ENCODE measurements at regions not wholly inside any gene's neighbourhood (a gene's known extent, or its start where the extent isn't known, plus 50 kb on each side); places are given as distances from the start of the nearest gene placed in this dataset.

DNA sequence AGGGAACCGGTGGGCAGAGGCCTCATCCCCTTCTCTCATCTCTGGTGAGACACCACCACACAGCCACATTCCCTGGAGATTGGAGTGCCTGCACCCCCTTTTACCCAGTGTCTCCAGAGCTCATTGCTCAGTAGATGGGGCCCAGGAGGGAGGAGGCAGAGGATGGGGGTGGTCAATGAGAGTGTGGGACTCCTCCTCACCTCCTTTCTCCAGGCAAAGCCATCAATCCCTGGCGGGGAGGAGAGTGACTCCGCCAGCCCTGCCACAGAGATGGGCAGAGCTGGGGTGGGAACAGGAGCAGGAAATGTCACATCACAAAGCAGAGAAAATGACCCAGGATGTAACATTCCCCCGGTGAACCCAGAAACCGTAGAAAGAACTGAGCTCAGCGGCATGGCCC is 117.2 kb downstream of the MATN1 start:
- no peak for DNase-seq

DNA sequence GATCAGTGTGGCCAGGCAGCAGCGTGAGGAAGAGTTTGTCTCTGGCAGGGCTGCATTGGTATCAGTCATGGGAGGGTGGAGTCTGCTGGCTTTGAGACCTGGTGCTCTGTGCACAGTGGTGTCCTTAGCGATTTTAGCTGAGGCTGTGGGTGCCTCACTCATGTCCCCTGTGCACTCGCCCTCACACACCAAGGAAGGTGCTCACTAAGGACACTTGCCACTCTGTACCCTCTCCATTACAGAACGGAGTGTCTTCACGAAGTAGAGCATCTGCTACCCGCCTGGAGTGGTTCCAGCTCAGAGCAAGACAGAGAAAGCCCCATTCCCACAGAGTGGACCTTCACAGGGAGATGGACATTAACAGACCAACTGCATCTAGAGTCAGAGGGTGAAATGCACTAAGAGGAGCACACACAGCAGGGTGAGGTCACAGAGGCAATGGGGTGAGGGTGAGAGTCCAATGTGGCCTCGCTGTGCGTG is 117.9 kb downstream of the MATN1 start:
- DNase-seq = no peak

DNA sequence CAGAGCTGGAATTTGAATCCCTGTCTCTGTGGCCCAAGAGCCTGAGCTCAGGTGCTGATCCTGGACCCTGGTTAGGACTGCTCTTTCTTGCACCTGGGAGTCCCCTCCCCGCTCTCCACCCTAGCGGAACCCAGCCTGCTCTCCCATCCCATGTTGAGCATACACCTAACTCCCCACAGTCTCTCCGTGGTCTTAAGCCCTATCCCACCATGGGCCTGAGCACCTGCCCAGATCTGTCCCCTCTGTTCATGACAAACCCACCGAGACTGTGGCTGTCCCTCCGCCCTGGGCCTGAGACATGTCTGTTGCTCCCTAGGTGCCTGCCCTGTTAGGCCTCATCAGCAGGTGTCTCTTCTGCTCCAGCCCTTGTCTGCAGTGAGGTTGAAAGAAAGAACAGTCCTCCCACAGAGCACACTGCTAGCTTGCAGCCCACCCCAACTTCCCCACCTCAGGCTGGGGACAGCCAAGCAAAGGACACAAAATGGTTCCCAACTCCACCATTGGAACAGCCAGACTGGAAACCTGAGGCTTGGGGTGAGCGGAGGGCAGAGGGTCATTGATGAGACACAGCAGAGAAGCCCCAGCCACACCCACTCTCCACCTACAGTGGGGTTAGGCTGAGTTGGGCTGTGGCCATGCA is 118.5 kb downstream of the MATN1 start:
- DNase-seq = no peak

DNA sequence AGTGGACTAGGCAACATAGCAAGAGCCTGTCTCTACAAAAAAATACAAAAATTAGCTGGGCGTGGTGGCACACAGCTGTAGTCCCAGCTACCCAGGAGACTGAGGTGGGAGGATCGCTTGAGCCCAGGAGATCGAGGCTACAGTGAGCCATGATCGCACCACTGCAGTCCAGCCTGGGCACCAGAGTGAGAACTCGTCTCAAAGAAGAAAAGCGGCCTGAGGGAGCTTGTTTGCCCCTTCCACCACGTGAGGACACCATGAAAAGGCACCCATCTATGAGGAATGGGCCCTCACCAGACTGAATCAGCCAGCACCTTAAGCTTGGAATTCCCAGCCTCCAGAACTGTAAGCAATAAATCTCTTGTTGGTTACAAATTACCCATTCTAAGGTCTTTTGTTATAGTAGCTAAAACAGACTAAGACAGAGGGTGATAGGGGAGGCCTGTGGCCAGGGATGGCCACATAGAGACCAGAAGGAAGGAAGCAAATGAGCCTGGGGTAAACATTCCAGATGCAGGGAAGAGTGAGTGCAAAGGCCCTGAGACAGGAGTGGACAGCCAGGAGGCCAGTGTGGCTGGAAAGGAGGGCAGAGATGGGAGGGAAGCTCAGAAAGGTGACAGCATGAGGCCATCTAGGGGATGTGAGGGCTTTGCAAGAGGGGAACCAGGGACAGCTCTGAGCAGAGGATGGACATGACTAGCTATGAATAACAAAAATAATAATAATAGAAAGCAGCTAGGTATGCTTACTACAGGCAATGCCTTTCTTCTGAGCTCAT is 120.1 kb downstream of the MATN1 start:
- DNase-seq = no peak

DNA sequence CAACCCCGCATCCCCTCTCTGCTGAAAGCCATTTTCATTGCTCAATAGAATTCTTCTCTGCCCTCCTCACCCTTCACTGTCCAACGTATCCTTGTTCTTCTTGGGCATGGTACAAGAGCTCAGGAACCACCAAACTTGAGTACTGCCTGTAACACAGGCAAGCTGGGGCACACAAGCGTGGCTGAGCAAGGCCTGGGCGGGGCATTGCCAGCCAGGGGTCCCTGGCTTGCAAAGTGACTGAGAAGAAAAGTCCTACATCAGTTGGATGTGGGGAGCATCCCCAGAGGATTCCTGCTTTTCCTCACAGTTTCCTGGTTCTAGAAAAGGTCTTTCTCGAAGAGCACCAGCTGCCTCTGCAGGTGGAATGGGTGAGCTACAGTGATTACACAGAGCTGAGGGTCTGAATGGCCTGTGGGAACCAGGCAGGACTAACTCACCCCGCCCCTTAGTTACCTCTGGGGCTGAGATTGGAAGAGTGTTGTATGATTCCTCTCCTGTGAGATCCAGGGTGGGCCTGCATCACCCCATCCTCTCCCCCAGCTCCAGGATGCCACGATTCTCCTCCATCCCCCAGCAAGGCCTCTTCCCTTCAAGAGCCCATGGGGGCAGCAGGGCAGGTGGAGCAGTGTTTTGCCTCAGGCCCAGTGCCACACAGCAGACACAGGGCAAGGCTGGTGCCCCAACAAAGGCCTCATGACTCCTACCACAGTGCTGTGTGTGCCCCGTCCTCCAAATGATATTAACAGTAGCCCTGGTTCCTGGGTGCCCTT is 121.9 kb downstream of the MATN1 start:
- no peak for DNase-seq

DNA sequence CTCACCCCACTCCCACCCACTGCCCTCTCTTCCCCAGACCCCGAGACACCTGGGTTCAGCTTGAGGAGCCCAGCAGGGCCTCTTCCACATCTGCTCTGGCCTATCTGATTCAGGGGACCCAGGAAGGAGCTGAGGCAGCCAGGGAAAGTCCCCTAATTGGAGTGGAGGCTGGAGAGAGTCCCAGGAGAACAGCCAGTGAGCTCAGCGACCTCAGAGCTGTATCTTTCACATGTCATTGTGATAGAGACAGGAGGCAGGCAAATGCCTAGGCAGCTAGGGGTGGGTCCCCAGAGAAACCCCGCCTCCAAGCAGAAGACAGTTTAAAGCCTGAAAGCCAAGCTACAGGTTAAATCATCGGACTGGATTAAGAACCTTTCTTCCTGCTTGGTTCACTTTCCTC is 122.7 kb downstream of the MATN1 start:
- no peak for DNase-seq

DNA sequence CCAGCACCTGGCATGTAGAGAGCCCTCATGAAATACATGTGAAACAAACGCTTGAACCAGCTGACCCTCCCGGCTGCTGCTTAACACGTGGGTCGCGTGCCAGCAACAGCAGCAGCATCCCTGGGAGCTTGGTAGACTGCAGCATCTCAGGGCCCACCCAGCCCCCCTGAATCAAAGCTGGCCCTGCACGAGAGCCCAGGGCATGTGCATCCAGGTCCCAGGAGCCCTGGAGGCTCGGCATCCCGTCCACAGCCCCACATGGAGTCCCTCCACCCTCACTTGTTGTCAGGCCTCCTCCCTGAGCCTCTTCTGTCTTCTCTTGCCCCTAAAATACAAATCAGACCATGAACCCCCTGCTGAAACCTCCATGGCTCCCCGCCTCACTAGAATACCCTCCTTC is 123.1 kb downstream of the MATN1 start:
- DNase-seq = no peak

DNA sequence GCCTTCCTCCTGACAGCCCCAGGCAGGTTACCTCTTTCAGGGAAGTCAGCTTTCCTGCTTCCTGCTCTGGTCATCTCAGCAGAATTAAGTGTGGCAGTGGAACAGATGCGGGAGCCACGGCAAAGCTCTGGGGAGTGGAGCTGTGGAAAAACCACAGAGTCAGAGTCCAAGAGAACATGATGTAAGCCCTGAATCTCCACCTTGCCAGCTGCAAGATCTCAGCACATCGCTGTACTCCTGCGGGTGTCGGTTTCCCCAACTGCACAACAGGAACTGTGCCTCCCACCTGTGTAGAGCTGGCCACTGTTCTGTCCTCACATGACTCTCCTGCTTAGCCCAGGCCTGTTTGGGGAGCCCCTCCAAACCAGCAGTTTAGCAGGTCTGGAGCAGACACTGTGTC is 123.7 kb downstream of the MATN1 start:
- no peak for DNase-seq

DNA sequence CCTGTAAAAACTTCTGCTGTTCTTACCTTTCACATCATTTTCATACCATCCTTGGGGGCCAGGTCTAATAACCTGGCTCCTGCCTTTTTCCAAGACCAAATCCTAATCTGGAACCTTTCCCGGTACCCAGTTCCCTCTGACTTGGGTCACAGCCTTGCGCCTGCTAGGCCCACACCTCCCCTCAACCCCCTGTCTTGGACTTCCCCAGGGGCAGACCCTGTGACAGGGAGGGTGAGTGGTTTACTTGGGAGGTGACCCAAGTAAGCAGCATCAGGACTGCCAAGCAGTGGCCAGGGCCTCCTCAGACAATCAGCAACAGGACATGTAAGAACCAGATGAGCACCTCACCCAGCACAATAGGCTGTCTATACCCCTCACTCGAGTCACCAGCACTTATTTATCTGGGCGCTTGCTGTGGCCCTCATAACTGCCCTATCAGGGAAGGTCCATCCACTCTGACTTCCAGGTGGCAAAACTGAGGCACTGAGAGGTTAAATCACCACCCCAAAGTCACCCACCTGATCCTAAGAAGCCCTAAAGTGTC is 124.7 kb downstream of the MATN1 start:
- DNase-seq = no peak

DNA sequence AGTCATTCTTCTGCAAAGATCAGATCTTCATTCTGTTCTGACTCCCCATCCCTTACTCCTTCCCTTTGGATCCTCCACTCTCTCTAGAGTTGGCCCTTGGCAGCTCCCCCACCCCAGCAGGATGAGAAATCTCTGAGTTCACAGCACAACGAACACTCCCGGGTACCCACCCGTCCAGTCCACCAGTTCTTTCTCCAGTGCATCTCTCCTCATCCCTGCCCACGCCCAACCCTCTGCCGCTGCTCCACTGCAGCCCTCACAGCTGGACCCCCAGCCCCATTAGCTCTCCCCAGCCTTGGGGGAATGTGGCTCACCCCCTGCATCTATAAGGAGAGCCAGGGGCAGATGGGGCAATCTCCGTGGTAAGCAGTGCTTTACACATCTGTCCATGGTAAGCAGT is 125.7 kb downstream of the MATN1 start:
- DNase-seq = no peak

DNA sequence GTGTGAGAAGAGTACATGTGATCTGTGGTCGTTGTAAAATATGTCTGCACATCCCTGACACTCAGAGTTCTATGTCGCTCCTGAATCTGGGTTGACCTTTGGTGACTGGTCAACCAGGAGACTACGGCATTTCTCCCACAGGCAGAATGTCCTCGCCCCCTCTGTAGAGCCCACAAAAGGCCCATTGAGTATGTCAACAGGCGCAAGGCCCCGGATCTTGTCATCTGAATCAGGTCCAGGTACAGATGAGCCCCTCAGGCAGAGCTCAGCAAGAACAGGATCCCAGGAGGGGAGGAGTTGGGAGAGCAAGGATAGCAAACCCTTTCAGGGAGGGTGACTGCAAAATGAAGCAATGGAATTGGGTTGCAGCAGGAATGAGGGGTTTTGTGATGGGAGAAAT is 126.5 kb downstream of the MATN1 start:
- DNase-seq = no peak

DNA sequence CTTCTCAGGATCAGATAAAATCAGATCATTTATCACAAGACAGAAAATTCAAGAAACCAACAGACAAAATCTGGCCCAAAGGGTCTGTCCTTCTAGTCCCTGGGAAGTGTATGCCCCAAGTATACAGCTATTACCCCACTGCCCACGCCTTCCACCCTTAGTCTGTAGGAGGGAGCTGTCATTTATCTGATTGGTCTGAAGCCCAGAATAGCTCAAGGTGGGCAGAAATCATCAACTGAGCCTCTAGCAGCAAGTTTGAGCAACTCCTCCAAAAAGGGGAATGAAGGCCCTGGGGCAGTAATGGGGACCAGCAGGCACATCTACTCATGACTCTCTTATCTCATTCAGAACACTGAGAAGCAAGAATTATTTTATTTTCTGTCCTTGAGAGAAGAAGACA is 126.9 kb downstream of the MATN1 start:
- no peak for DNase-seq

DNA sequence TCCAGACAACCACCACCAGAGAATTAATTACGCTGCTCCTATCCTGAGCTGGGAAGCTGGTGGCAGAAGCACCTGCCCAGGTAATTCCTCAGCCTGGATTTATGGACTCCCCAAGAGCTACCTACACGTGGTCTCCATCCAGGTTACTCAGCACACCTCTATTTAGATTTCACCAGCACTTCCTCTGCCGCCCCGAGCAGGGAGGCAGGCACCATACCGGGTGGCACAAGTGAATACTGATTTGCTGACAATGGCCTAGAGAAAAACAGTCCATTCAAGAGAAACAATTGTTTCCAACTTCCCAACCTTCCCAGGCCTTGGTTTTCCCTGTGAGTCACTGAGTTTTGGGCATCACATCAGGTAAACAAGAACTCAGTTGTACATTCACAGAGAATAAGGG is 134.3 kb downstream of the MATN1 start:
- DNase-seq = no peak

DNA sequence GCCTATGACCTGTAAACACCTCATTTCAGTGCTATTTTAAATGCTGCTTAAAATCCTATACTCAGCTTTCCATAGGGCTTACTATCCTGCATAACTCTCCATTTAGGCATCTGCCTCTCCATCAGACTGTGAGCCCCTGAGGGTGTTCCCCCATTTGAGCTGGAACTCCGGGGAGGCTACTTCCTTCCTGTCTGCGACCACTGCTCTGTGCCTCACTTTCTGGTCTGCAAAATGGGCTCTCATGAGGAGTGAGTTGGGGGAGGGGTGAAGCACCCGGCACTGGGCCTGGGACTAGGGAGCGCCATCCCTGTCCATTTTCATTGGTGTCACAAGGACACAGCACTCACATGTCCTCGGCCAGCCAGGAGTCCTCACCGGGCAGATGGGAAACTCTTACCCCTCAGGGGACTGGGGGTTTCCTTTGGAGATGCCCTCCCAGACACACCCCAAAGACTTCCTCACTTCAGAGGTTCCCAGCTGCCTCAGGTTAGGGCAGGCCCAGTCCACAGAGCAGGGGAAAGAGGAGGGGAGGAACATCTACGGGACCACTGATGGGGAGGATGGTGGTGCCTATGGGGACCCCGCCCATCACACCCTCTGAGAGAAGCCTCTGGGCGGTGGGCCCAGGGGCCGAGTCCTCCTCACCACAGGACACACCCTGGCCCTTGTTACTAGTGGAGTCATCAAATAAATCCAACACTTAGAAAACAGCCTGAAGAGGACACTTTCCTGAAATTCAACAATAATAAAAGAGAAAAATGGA is 134.9 kb downstream of the MATN1 start:
- DNase-seq = no peak

DNA sequence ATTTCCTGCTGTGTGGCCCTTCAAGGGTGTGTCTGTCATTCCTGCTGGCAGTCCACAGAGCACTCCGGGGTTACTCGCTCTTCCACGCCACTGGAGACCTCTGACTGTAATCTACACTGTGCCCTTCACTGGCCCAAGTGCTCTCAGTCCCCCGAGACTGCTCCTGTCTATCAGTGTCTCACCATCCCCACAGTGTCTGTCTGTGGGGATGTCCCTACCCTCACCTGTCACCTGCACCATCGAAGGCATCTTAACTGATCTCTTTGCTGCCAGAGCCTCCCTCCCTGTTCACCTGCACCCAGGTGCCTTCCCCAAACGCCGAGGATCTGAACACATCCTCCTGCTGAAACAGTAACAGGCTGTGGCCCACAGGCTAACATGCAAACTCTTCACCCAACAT is 136.7 kb downstream of the MATN1 start:
- DNase-seq = no peak

DNA sequence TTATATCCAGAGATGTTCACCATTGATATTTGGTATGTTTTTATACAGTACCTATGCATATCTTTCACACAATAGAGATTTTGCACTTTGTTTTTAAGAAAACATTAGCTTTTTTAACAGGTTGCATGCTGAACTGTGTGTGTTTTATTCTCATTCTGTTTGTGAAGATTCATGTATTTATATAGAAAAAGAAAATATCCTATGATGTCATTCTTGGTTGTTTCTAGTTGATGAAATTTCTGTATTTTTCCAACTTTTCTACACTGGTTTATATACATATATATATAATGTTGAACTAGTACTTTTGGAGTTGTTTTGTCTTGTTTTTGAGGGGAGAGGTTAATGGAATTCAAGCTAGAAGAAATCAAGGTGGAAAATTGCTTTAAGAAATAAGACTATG is 143.8 kb downstream of the MATN1 start:
- DNase-seq = no peak

DNA sequence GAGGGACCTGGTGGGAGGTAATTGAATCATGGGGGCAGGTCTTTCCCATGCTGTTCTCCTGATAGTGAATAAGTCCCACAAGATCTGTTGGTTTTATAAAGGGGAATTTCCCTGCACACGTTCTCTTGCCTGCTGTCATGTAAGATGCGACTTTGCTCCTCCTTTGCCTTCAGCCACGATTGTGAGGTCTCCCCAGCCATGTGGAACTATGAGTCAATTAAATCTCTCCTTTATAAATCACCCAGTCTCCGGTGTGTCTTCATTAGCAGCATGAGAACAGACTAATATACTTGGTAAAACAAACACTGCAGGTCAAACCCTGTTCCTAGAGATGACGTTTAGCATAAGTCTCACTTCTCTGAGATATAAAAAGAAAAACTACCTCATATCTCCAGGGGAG is 148.3 kb downstream of the MATN1 start:
- DNase-seq = no peak

DNA sequence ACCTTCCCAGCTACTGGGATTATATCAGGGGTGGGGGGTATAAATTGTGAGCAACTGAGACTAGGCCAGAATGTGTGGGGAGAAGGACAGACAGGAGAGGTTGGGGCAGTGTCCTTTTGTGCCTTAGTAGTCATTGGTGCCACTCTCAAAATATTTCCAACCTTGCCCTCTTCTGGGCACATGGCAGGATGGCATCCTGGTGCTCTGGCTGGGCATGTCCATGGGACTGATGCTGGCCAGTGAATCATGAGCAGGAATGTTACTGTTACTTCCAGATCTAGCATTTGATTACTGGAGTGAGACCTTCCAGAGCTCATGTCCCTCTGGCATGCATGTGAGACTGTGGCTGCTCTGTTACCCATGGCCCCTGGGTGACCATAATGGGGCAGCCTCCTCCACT is 151.2 kb downstream of the MATN1 start:
- DNase-seq = no peak

DNA sequence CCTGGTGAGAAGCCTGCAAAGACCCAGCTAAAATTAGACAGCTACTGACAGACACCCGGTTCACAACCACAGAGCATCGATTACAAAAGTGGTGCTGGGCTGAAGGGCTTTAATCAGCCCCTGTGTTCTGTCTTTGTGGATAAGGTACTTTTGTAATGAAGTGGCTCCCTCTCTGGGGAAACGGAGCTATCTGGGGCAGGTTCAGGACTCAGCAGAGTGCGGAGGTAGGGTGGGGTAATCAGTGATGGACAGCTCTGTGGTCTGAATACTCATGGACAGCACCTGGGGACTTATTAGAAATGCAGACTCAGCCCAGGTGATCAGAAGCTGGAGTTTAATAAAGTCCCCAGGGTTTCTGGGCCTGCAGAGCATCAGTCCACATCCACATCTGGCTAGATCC is 152.0 kb downstream of the MATN1 start:
- no peak for DNase-seq

DNA sequence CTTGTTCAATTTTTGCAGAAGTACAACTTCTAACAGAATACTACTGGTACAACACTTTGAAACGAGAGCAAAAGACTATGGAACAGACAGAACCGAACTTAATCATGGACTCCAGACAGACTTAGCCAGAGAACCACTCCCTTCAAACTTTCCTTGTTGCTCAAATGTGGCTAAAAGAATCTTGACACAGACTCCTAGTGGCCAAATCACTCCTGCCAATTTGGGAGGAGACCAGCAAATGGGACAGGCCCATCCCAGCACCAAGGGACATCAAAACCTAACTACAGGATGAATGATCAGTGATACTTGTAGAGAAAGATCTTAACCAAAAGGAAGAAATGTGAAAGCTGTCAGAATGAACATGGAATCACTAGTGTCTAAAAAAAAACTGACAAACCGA is 154.0 kb downstream of the MATN1 start:
- DNase-seq = no peak

DNA sequence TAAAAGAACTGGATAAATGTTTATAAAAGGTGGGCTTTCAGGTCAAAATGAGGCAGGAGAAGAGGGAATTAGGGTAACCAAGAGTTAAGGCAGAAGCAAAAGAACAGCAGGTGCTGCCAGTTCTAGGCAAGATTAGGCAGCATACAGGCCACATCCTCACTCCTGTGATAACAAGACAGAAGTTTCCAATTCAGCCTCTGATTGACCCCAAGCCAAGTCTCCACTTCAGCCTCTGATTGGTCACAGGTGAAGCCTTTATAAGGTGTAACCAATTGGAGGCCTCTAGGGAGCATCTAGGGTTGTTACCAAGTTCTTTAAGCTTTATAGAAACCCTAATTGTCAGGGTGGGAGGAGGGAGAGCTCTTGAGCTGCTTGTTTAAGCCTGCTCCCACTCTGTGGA is 160.8 kb downstream of the MATN1 start:
- no peak for DNase-seq

DNA sequence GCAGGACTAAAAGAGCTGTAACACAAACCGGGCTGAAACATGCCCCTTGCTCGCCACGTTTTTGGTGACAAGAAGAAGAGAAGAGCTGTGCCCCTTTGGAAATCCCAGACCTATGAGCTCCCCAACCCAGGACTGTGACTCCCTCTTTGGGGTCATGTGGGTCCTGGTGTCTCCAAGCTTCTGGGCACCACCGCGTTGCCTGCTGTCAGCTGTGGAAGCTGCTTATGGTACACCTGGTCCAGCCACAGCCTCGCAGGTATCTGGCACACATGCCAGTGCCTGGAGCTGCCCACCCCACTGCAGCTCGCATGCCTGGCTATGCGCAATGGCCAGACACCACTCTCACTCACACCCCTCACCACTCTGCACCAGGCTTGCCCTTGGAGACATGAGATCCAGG is 171.8 kb downstream of the MATN1 start:
- DNase-seq = no peak
